ENCODE measurements at regions not wholly inside any gene's neighbourhood (a gene's known extent, or its start where the extent isn't known, plus 50 kb on each side); places are given as distances from the start of the nearest gene placed in this dataset.

- TF ChIP-seq POLR2A (IDR thresholded peaks at IDR 0.05; ENCODE audit: low read depth, low read length), result no peak
- TF ChIP-seq POLR2AphosphoS5 (IDR thresholded peaks at IDR 0.05; ENCODE audit: low read depth, low read length), result no peak
- no peak for TF ChIP-seq TAF1 (IDR thresholded peaks at IDR 0.05; ENCODE audit: borderline replicate concordance, low read depth, low read length)
Measured at GRCh38 chr9:96047116-96047639, 171.7 kb downstream of the ERCC6L2 start.
